Type B pancreatic cell (in vitro differentiated cells): ENCODE measurements at regions not wholly inside any gene's neighbourhood (a gene's known extent, or its start where the extent isn't known, plus 50 kb on each side); places are given as distances from the start of the nearest gene placed in this dataset.

Experiments
- DNase-seq: peaks from one replicate; pipeline ENCODE4 v3.0.0; 2021; ENCODE audit warnings: mixed read lengths; ENCODE audit not compliant: unreplicated experiment; ENCODE audit errors: extremely low spot score
- H3K27ac Mint-ChIP-seq: 2 replicates; pipeline ENCODE4 v1.8.0; 2021; ENCODE audit warnings: mild to moderate bottlenecking, mixed read lengths
- H3K27me3 Mint-ChIP-seq: 2 replicates; pipeline ENCODE4 v1.8.0; 2021; ENCODE audit warnings: mixed read lengths
- H3K36me3 Mint-ChIP-seq: 2 replicates; pipeline ENCODE4 v1.8.0; 2021; ENCODE audit warnings: mixed read lengths
- H3K4me1 Mint-ChIP-seq: one replicate; pipeline ENCODE4 v1.8.0; 2021; ENCODE audit warnings: mixed read lengths; ENCODE audit not compliant: unreplicated experiment
- H3K4me3 Mint-ChIP-seq: 2 replicates; pipeline ENCODE4 v1.8.0; 2021; ENCODE audit warnings: mild to moderate bottlenecking, mixed read lengths
- H3K9me3 Mint-ChIP-seq: 2 replicates; pipeline ENCODE4 v1.8.0; 2021; ENCODE audit warnings: mixed read lengths
- CTCF ChIP-seq: fragments of 200-600 bp; sonication (generic); conservative IDR thresholded peaks from 2 replicates; pipeline ENCODE4 v1.5.0; 2021; ENCODE audit warnings: antibody characterized with exemption, mild to moderate bottlenecking

GRCh38 chr2:71843391-71843850, 304.2 kb downstream of the CYP26B1 start:
- DNase-seq: no peak
- peaks cover 8% of the 10 kb centered on the region for H3K9me3 Mint-ChIP-seq
- no peaks in the 10 kb centered on the region for H3K4me1 Mint-ChIP-seq
- H3K36me3 Mint-ChIP-seq: no peaks in the 10 kb centered on the region
- H3K27me3 Mint-ChIP-seq: peaks cover 10% of the 10 kb centered on the region
- no peak overlapping the region for H3K4me3 Mint-ChIP-seq
- no peak overlapping the region for H3K27ac Mint-ChIP-seq
- TF ChIP-seq CTCF: no peak

GRCh38 chr2:71842744-71843143, 304.9 kb downstream of the CYP26B1 start:
- Mint-ChIP-seq H3K27ac (no peak overlapping the region), H3K36me3 (no peaks in the 10 kb centered on the region), H3K27me3 (peaks cover 10% of the 10 kb centered on the region), H3K4me1 (no peaks in the 10 kb centered on the region), H3K9me3 (peaks cover 8% of the 10 kb centered on the region), H3K4me3 (no peak overlapping the region)
- DNase-seq: no peak
- TF ChIP-seq CTCF: no peak

GRCh38 chr2:71839826-71840225, 307.8 kb downstream of the CYP26B1 start:
- DNase-seq: no peak
- H3K27me3 Mint-ChIP-seq: peaks cover 10% of the 10 kb centered on the region
- no peak overlapping the region for H3K4me3 Mint-ChIP-seq
- no peaks in the 10 kb centered on the region for H3K36me3 Mint-ChIP-seq
- no peaks in the 10 kb centered on the region for H3K4me1 Mint-ChIP-seq
- TF ChIP-seq CTCF: no peak
- peaks cover 8% of the 10 kb centered on the region for H3K9me3 Mint-ChIP-seq
- H3K27ac Mint-ChIP-seq: no peak overlapping the region

- no peak overlapping the region for H3K4me3 Mint-ChIP-seq
- no peak for TF ChIP-seq CTCF
- peaks cover 3% of the 10 kb centered on the region for H3K27me3 Mint-ChIP-seq
- H3K9me3 Mint-ChIP-seq: no peaks in the 10 kb centered on the region
- no peak overlapping the region for H3K27ac Mint-ChIP-seq
- peaks cover 15% of the 10 kb centered on the region for H3K4me1 Mint-ChIP-seq
- H3K36me3 Mint-ChIP-seq: no peaks in the 10 kb centered on the region
- DNase-seq: no peak
Measured at GRCh38 chr2:71834796-71835195, 312.9 kb downstream of the CYP26B1 start.

- H3K27ac Mint-ChIP-seq: no peak overlapping the region
- no peaks in the 10 kb centered on the region for H3K36me3 Mint-ChIP-seq
- peaks cover 3% of the 10 kb centered on the region for H3K27me3 Mint-ChIP-seq
- H3K4me3 Mint-ChIP-seq: no peak overlapping the region
- no peak for TF ChIP-seq CTCF
- H3K4me1 Mint-ChIP-seq: peaks cover 15% of the 10 kb centered on the region
- no peaks in the 10 kb centered on the region for H3K9me3 Mint-ChIP-seq
- no peak for DNase-seq
Measured at GRCh38 chr2:71833855-71834560, 313.7 kb downstream of the CYP26B1 start.

DNA sequence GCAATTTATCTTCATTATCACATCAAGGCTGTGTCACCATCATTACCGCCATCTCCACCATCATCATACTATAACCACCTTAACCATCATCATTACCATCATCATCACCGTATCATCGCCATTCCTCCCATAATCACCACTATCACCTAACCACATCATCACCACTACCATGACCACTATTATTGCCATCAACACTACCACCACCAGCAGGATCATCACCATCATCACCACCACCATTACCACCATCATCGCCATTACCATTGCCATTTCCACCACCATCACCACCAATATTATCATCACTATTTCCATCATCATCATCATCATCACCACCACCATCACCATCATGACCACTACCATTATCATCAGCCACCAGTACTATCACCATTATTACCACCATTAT, 314.4 kb downstream of the CYP26B1 start:
- no peak for TF ChIP-seq CTCF
- H3K36me3 Mint-ChIP-seq: no peaks in the 10 kb centered on the region
- peaks cover 15% of the 10 kb centered on the region for H3K4me1 Mint-ChIP-seq
- peaks cover 3% of the 10 kb centered on the region for H3K27me3 Mint-ChIP-seq
- no peak overlapping the region for H3K4me3 Mint-ChIP-seq
- DNase-seq: no peak
- H3K9me3 Mint-ChIP-seq: no peaks in the 10 kb centered on the region
- H3K27ac Mint-ChIP-seq: no peak overlapping the region
